Hypothalamus (tissue), 51 donors: ENCODE measurements at regions not wholly inside any gene's neighbourhood (a gene's known extent, or its start where the extent isn't known, plus 50 kb on each side); places are given as distances from the start of the nearest gene placed in this dataset.

Experiments used
- DNase-seq, 51 donors: peaks; one replicate each; lab custom pipeline; 2025; lab: John Stamatoyannopoulos, UW

DNA sequence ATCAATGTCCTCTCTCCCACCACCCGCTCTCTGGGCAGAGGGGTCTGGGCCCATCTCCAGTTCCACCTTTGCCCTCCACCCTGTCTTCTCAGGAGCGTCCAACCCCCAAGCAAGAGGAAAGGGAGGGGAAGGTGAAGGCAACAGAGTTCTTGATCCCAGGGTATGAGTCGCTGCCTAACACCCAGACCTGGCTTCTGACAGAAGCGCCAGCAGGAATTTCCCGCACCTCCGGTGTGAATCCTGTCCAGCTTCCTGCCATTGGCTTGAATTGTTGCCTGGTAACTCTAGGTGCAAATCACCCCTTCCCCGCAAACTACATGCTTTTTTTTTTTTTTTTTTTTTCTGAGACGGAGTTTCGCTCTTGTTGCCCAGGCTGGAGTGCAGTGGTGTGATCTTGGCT is 84.2 kb upstream of the IER5L start:
- DNase-seq = no peak

DNA sequence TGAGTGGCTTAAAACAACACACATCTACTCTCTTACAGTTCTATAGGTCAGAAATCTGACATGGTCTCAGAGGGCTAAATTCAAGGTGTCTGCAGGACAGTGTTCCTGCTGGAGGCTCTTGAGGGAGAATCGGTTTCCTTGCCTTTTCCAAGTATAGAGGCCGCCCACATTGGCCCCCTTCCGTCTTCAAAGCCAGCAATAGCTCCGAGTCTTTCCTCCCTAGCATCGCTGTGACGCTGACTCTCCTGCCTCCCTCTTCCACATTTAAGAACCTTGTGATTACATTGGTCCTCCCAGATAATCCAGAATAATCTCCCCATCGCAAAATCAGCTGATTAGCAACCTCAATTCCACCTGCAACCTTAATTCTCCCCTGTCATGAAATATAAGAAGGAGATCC is 81.3 kb upstream of the IER5L start:
- no peak for DNase-seq

- no peak for DNase-seq
Observed at GRCh38 chr9:129258823-129259301, 80.8 kb upstream of the IER5L start.

DNA sequence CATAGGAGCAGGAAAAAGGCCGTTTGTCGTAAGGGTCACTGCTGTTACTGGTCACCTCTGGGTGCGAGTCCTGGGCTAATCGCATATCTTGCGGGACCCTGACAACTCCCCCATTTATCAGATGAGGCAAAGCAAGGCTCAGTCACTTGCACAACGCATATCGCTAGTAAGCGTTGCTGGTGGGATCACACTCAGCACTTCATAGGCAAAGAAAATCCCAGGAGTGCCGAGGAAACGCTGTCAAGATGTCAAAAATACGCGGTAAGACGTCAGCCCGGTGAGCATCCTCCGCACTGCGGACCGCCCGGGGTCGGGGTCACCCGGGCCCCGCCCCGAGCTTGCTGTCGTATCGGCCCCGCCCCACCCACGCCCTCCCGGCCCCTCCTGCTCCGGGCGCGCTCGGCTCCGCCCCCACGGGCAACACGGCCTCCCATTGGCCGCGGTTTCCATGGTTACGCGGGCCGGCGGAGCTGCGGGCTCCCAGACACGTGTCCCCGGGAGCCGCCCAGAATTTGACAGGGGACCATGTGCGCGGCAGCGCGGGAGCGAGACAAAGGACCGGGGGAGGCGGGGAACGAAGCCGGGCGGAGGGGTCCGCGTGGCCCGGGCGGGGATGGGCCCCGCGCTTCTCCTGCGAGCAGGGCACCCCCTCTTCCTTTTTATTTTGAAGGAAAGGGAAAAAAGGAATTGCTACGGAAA is 80.2 kb upstream of the IER5L start:
- DNase-seq = peak in 50 of 51 donors; percentile 19 to 93 (median 78)

- no peak for DNase-seq
Observed at GRCh38 chr9:129256959-129257713, 79.1 kb upstream of the IER5L start.

- DNase-seq = no peak
Observed at GRCh38 chr9:129254566-129255287, 76.7 kb upstream of the IER5L start.

DNA sequence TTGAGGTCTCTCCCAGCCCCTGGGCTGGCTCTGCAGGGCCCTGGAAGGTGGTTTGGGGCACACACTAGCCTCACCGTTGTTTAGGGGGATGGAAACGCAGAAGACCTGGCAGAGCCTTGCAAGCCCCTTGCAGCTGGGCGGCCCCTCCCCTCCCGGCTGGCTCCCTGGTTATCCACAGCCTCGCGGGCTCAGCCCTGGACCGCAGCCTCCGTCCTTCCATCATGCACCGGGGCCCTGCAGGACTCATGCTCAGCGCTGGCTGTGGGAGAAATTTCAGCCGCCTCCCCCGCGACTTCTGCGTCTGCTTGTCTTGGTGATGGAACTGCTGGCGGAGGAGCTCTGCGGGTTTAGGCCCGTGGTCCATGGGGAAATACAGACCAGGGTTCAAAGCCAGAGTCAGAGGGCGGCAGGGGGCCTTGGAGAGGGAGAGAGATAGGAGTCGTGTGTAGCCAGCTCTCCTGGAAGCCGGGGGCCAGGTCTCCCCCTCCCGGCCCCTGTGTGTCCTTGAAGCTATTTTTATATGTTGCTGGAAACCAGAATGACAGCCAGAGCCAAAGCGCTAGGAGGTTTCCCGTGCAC is 75.8 kb upstream of the IER5L start:
- peak in 19 of 51 donors; percentile 13 to 46 (median 21) for DNase-seq

- DNase-seq = peak in 36 of 51 donors; percentile 10 to 79 (median 48)
Observed at GRCh38 chr9:129252937-129253802, 75.1 kb upstream of the IER5L start.

DNA sequence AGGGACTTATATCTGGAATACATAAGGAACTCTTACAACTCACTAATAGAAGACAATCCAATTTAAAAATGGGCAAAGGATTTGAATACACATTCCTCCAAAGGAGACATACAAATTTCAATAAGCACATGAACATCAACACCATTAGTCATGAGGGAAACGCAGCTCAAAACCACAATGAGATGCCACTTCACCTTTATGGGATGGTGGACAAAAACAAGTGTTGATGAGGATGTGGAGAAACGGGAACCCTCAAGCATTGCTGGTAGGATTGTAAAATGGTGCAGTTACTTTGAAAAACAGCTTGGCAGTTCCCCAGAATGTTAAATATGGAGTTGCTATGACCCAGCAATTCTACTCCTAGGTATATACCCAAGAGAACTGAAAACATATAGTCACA is 72.7 kb upstream of the IER5L start:
- no peak for DNase-seq

DNA sequence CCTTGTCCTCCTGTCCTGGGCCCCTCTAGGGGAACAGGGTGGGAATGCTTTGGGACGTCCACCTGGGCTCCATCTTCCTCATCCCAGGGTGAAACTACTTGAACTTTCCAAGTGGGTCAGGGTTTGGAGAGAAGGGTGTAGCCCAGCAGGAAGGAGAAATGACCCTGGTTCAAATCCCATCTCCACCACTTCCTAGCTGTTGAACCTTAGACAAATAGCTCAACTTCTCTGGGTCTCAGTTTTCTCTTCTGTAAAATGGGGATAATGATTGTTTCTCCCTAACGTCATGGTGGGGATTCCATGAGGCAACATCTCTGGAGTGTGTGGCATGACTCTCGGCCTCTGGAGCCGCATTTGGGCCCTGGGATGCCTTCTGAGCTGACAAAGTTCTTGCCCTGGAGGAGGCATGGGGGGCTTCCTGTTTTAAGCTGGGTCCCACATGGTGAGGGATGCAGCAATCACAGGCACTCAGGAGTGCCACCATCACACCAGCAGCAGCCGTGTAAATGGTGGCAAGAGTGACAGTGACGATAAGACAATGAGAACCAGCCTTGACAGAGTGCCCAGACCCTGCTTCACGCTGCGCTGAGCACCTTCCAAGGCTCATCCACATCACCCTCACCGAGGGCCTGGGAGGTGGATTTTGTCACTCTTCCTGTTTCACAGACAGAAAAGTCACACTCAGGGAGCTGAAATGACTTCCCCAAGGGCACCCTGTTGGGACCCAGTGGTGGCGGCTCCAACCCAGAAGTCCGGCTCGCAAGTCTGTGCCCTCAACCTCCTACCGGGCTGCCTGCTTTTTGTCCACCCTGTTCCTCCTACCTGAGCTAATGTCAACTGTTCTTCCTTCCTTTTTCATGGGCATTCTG is 69.5 kb upstream of the IER5L start:
- DNase-seq = no peak

DNA sequence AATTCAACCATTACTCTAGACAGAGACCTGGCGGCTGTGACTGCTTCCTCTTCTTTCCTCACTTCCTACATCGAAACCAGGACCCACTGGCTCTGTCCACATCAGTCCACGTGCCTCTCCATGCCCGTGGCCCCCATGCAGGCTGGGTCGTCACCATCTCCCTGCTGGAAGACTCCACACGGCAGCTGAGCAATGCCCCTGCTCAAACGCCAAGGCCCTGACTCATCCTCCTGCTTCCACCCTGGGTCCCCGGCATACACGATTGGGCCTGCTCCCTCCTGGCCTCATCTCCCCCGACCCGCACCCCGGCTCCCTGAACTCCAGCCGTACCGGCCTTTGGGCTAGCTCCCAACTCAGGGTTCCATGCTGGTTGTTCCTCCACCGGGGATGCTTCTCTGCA is 67.2 kb upstream of the IER5L start:
- no peak for DNase-seq

GRCh38 chr9:129242971-129243561 is 65.0 kb upstream of the IER5L start:
- no peak for DNase-seq

- DNase-seq = no peak
Observed at GRCh38 chr9:129242191-129242941, 64.3 kb upstream of the IER5L start.

- DNase-seq = no peak
Observed at GRCh38 chr9:129241725-129242124, 63.7 kb upstream of the IER5L start.

DNA sequence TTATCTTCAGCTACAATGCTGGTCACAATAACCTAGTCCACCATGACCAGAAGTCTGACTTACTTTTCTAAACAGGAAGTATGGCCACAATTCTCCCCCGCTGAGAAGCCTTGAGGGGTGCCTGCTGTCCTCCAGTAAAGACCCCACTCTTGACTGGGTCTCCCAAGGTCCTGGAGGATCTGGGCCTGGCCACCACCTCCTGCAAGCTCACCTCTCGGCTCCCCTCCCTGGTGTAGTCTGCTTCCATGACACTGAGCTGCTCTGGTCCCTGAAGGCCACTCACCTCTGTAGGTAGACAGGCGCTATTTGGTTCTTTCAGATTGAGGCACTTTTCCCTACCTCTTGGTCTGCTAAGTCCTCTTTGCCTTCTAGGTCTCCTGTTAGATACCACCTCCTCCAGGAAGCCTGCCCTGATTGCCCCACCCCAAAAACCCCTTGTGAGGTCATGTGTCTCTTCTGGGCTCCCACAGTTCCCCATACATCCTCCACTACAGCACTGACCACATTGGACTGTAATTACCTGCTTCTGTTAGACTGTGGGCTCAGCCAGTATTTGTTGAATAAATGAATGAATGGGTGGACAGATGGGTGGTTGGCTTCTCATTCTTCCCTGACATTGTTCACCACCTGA is 62.6 kb upstream of the IER5L start:
- no peak for DNase-seq

- no peak for DNase-seq
Observed at GRCh38 chr9:129239946-129240490, 62.0 kb upstream of the IER5L start.

GRCh38 chr9:129237803-129238202 is 59.7 kb upstream of the IER5L start:
- DNase-seq = no peak
